Tongue (tissue), 1 donor: ENCODE measurements at regions not wholly inside any gene's neighbourhood (a gene's known extent, or its start where the extent isn't known, plus 50 kb on each side); places are given as distances from the start of the nearest gene placed in this dataset.
"Not testable (repeated sequence)": the region's sequence is repeated elsewhere in the genome, so short reads cannot be mapped to it uniquely, and the experiment has no call there.

Source experiments
- DNase-seq: peaks from one replicate; pipeline ENCODE4 v3.0.0-alpha.2; 2015

- no peak for DNase-seq
These were observed 189.5 kb downstream of the ERCC6L2 start for GRCh38 chr9:96064826-96065481.

- no peak for DNase-seq
These were observed 187.4 kb downstream of the ERCC6L2 start for GRCh38 chr9:96062854-96063253.

GRCh38 chr9:96062031-96062430 is 186.5 kb downstream of the ERCC6L2 start:
- no peak for DNase-seq

- peak; percentile 60 for DNase-seq
These were observed 185.9 kb downstream of the ERCC6L2 start for GRCh38 chr9:96061293-96061987.

- no peak for DNase-seq
These were observed 182.7 kb downstream of the ERCC6L2 start for GRCh38 chr9:96058218-96058617.

- DNase-seq, result no peak
These were observed 181.7 kb downstream of the ERCC6L2 start for GRCh38 chr9:96057155-96057554.

- DNase-seq, result peak; percentile 55
These were observed 180.7 kb downstream of the ERCC6L2 start for GRCh38 chr9:96056226-96056625.

- not testable (repeated sequence) for DNase-seq
These were observed 178.8 kb downstream of the ERCC6L2 start for GRCh38 chr9:96054248-96054647.

GRCh38 chr9:96052686-96053085 is 177.2 kb downstream of the ERCC6L2 start:
- DNase-seq, result no peak

- DNase-seq, result no peak
These were observed 175.9 kb downstream of the ERCC6L2 start for GRCh38 chr9:96051423-96051822.

GRCh38 chr9:96050861-96051155 is 175.3 kb downstream of the ERCC6L2 start:
- DNase-seq, result no peak

- no peak for DNase-seq
These were observed 174.8 kb downstream of the ERCC6L2 start for GRCh38 chr9:96050048-96050860.

- DNase-seq, result peak; percentile 64
These were observed 173.7 kb downstream of the ERCC6L2 start for GRCh38 chr9:96048956-96049831.

- peak; percentile 85 for DNase-seq
These were observed 172.8 kb downstream of the ERCC6L2 start for GRCh38 chr9:96048104-96048955.

GRCh38 chr9:96047741-96048103 is 172.2 kb downstream of the ERCC6L2 start:
- no peak for DNase-seq

GRCh38 chr9:96047116-96047639 is 171.7 kb downstream of the ERCC6L2 start:
- no peak for DNase-seq

- no peak for DNase-seq
These were observed 170.3 kb downstream of the ERCC6L2 start for GRCh38 chr9:96045811-96046210.

GRCh38 chr9:96044401-96044800 is 168.9 kb downstream of the ERCC6L2 start:
- no peak for DNase-seq

GRCh38 chr9:96040591-96041461 is 165.3 kb downstream of the ERCC6L2 start:
- DNase-seq, result peak; percentile 77

GRCh38 chr9:96038914-96039313 is 163.4 kb downstream of the ERCC6L2 start:
- no peak for DNase-seq
